ENCODE measurements at regions not wholly inside any gene's neighbourhood (a gene's known extent, or its start where the extent isn't known, plus 50 kb on each side); places are given as distances from the start of the nearest gene placed in this dataset.

- DNase-seq (ENCODE audit: low spot score) (no peak), ATAC-seq (ENCODE audit: low read depth) (no peak)
- Histone ChIP-seq H3K9me3 (ENCODE audit: severe bottlenecking) (no peaks in the 10 kb centered on the region), H3K4me3 (ENCODE audit: severe bottlenecking) (no peak overlapping the region), H3K27me3 (ENCODE audit: insufficient read depth, poor library complexity, severe bottlenecking) (no peaks in the 10 kb centered on the region), H3K4me1 (ENCODE audit: insufficient read depth, poor library complexity, severe bottlenecking) (no peaks in the 10 kb centered on the region), H3K36me3 (ENCODE audit: low read depth) (no peaks in the 10 kb centered on the region), H3K27ac (ENCODE audit: poor library complexity, severe bottlenecking) (no peak overlapping the region)
- no peak for TF ChIP-seq CTCF (IDR thresholded peaks at IDR 0.05; ENCODE audit: poor library complexity, severe bottlenecking)
These were observed 804.4 kb upstream of the CELF2 start for GRCh38 chr10:10213237-10213636.

- TF ChIP-seq CTCF (IDR thresholded peaks at IDR 0.05; ENCODE audit: poor library complexity, severe bottlenecking): no peak
- DNase-seq (ENCODE audit: low spot score): no peak
- no peak for ATAC-seq (ENCODE audit: low read depth)
- Histone ChIP-seq H3K4me1 (ENCODE audit: insufficient read depth, poor library complexity, severe bottlenecking) (no peaks in the 10 kb centered on the region), H3K36me3 (ENCODE audit: low read depth) (no peaks in the 10 kb centered on the region), H3K27me3 (ENCODE audit: insufficient read depth, poor library complexity, severe bottlenecking) (no peaks in the 10 kb centered on the region), H3K4me3 (ENCODE audit: severe bottlenecking) (no peak overlapping the region), H3K27ac (ENCODE audit: poor library complexity, severe bottlenecking) (no peak overlapping the region), H3K9me3 (ENCODE audit: severe bottlenecking) (no peaks in the 10 kb centered on the region)
These were observed 795.3 kb upstream of the CELF2 start for GRCh38 chr10:10222304-10222841.

- Histone ChIP-seq H3K36me3 (ENCODE audit: low read depth) (no peaks in the 10 kb centered on the region), H3K9me3 (ENCODE audit: severe bottlenecking) (no peaks in the 10 kb centered on the region), H3K4me1 (ENCODE audit: insufficient read depth, poor library complexity, severe bottlenecking) (no peaks in the 10 kb centered on the region), H3K4me3 (ENCODE audit: severe bottlenecking) (no peak overlapping the region), H3K27ac (ENCODE audit: poor library complexity, severe bottlenecking) (no peak overlapping the region), H3K27me3 (ENCODE audit: insufficient read depth, poor library complexity, severe bottlenecking) (no peaks in the 10 kb centered on the region)
- no peak for TF ChIP-seq CTCF (IDR thresholded peaks at IDR 0.05; ENCODE audit: poor library complexity, severe bottlenecking)
- DNase-seq (ENCODE audit: low spot score) (no peak), ATAC-seq (ENCODE audit: low read depth) (no peak)
These were observed 794.5 kb upstream of the CELF2 start for GRCh38 chr10:10223131-10223530.

- ATAC-seq (ENCODE audit: low read depth): no peak
These were observed 792.5 kb upstream of the CELF2 start for GRCh38 chr10:10225136-10225676.

More at GRCh38 chr10:10225136-10225676, 792.5 kb upstream of the CELF2 start:
- no peak for TF ChIP-seq CTCF (IDR thresholded peaks at IDR 0.05; ENCODE audit: poor library complexity, severe bottlenecking)
- H3K27me3 ChIP-seq (ENCODE audit: insufficient read depth, poor library complexity, severe bottlenecking): no peaks in the 10 kb centered on the region
- no peak overlapping the region for H3K27ac ChIP-seq (ENCODE audit: poor library complexity, severe bottlenecking)
- no peaks in the 10 kb centered on the region for H3K36me3 ChIP-seq (ENCODE audit: low read depth)
- H3K4me1 ChIP-seq (ENCODE audit: insufficient read depth, poor library complexity, severe bottlenecking): no peaks in the 10 kb centered on the region
- no peak for DNase-seq (ENCODE audit: low spot score)
- no peak overlapping the region for H3K4me3 ChIP-seq (ENCODE audit: severe bottlenecking)
- H3K9me3 ChIP-seq (ENCODE audit: severe bottlenecking): no peaks in the 10 kb centered on the region

Measured in RWPE2 (cell line).